ENCODE measurements at regions not wholly inside any gene's neighbourhood (a gene's known extent, or its start where the extent isn't known, plus 50 kb on each side); places are given as distances from the start of the nearest gene placed in this dataset.

- Histone ChIP-seq H3K4me2 (ENCODE audit: insufficient read depth, low read length) (no peak overlapping the region), H3K9me3 (replicated peaks; ENCODE audit: control insufficient read depth, insufficient read depth, low read depth, low read length) (no peaks in the 10 kb centered on the region), H3K27me3 (ENCODE audit: control insufficient read depth in 2 of 2, insufficient read depth in 2 of 2, low read length in 2 of 2) (peaks cover 0 to 41% of the 10 kb centered on the region in 2 experiments; a peak in 3 of 5 replicates), H3K9me1 (ENCODE audit: control insufficient read depth, insufficient read depth, low read length) (no peaks in the 10 kb centered on the region), H3K4me1 (replicated peaks in 1 of 2; ENCODE audit: control insufficient read depth in 2 of 2, insufficient read depth in 2 of 2, low read length in 2 of 2) (no peaks in the 10 kb centered on the region), H3K4me3 (no peak overlapping the region), H3K9ac (ENCODE audit: insufficient read depth in 1 of 2, low read depth in 2 of 2, low read length in 2 of 2) (no peak overlapping the region), H3K79me2 (ENCODE audit: control insufficient read depth, insufficient read depth, low read length) (no peaks in the 10 kb centered on the region), H4K20me1 (replicated peaks; ENCODE audit: control insufficient read depth, insufficient read depth, low read length) (peaks cover 5% of the 10 kb centered on the region; the same call in 1 of the 2 replicates), H2AFZ (ENCODE audit: low read depth, low read length) (no peak overlapping the region), H3K27ac (ENCODE audit: extremely low read depth, low read depth, low read length) (no peak overlapping the region), H3K36me3 (ENCODE audit: control insufficient read depth, insufficient read depth, low read length) (no peaks in the 10 kb centered on the region)
- TF ChIP-seq DPF2 (IDR thresholded peaks at IDR 0.05) (no peak), ZNF41 (CRISPR knock-in tag; conservative IDR thresholded peaks at IDR 0.05) (no peak), EGR1 (conservative IDR thresholded peaks at IDR 0.05) (no peak), NR2C1 (IDR thresholded peaks at IDR 0.05) (no peak), NR2C1 (tag; IDR thresholded peaks at IDR 0.05) (no peak), TCFL5 (CRISPR knock-in tag; conservative IDR thresholded peaks at IDR 0.05) (no peak), THRB (CRISPR knock-in tag; conservative IDR thresholded peaks at IDR 0.05) (no peak), ILF3 (IDR thresholded peaks at IDR 0.05; ENCODE audit: borderline replicate concordance) (no peak), ZBTB1 (CRISPR knock-in tag; IDR thresholded peaks at IDR 0.05; ENCODE audit: borderline replicate concordance, low read depth) (no peak), LCOR (CRISPR knock-in tag; IDR thresholded peaks at IDR 0.05) (no peak), CBFB (CRISPR knock-in tag; IDR thresholded peaks at IDR 0.05) (no peak), ZNF592 (IDR thresholded peaks at IDR 0.05) (no peak), CBX1 (IDR thresholded peaks at IDR 0.05; ENCODE audit: low read depth) (no peak)
- DNase-seq (ENCODE audit: extremely low read depth in 1 of 4, low spot score in 3 of 4) (no peak), ATAC-seq (no peak), FAIRE-seq (no peak)
- ChIA-PET CTCF (ENCODE audit: low intra/inter-chr PET ratio) (interaction anchor here (0.6 kb wide), 1 partner anchor 1127 kb away, joined by 3 read pairs; no protein-coding TSS in a partner anchor), POLR2A (no interaction called here)
- in situ Hi-C loops (cut with MboI): no loop called here
- intact Hi-C loops (cut with micrococcal nuclease): no loop called here
- no TSS peak for BruUV-seq (replicated peaks)
- WGBS (ENCODE audit: insufficient coverage, low coverage, missing lambda C conversion rate): 3% methylated on average over 8 of the region's 9 CpGs
Observed at GRCh38 chr2:129798301-129798581, 181.2 kb upstream of the RAB6C start.
